OCI-LY1 (cell line): ENCODE measurements at regions not wholly inside any gene's neighbourhood (a gene's known extent, or its start where the extent isn't known, plus 50 kb on each side); places are given as distances from the start of the nearest gene placed in this dataset.

Experiments
- H2AFZ ChIP-seq: fragments of 200-600 bp; sonication (generic), shearing (Covaris generic); 2 replicates; pipeline ENCODE4 v1.6.0; 2014; ENCODE audit warnings: antibody characterized with exemption, mild to moderate bottlenecking, low read length
- H3F3A ChIP-seq: fragments of 200-600 bp; sonication (generic), shearing (Covaris generic); 2 replicates; pipeline ENCODE4 v1.6.0; 2014; ENCODE audit warnings: mild to moderate bottlenecking, antibody characterized with exemption, low read length, moderate library complexity; ENCODE audit not compliant: insufficient read depth
- H3K27ac ChIP-seq: fragments of 200-600 bp; sonication (generic); 2 replicates; pipeline ENCODE4 v1.5.1; 2014; ENCODE audit warnings: low read length, mixed run types, mild to moderate bottlenecking, low read depth; ENCODE audit not compliant: poor library complexity, severe bottlenecking
- H3K27me3 ChIP-seq: fragments of 200-600 bp; sonication (generic); 2 replicates; pipeline ENCODE4 v1.6.0; 2014; ENCODE audit warnings: antibody characterized with exemption, mild to moderate bottlenecking, low read length, moderate library complexity; ENCODE audit not compliant: insufficient read depth
- H3K36me3 ChIP-seq: fragments of 200-600 bp; sonication (generic); 2 replicates; pipeline ENCODE4 v1.6.1; 2014; ENCODE audit warnings: mild to moderate bottlenecking, antibody characterized with exemption, low read length, moderate library complexity, mixed read lengths; ENCODE audit not compliant: insufficient read depth
- H3K4me1 ChIP-seq: fragments of 200-600 bp; sonication (generic); 2 replicates; pipeline ENCODE4 v1.5.1; 2014; ENCODE audit warnings: mild to moderate bottlenecking, low read length, moderate library complexity; ENCODE audit not compliant: insufficient read depth, severe bottlenecking
- H3K4me2 ChIP-seq: fragments of 200-600 bp; sonication (generic), shearing (Covaris generic); 2 replicates; pipeline ENCODE4 v1.6.1; 2014; ENCODE audit warnings: low read length
- H3K4me3 ChIP-seq: fragments of 200-600 bp; sonication (generic); 2 replicates; pipeline ENCODE4 v1.5.1; 2014; ENCODE audit warnings: low read length, low read depth, mild to moderate bottlenecking, mixed read lengths; ENCODE audit not compliant: poor library complexity, severe bottlenecking
- H3K79me2 ChIP-seq: fragments of 200-600 bp; shearing (Covaris generic); 2 replicates; pipeline ENCODE4 v1.6.1; 2016; ENCODE audit warnings: mixed run types, low read length, mixed read lengths; ENCODE audit not compliant: insufficient read depth
- H3K9ac ChIP-seq: fragments of 200-600 bp; sonication (generic), shearing (Covaris generic); 2 replicates; pipeline ENCODE4 v1.6.1; 2014; ENCODE audit warnings: mild to moderate bottlenecking, low read length, mixed read lengths
- H3K9me2 ChIP-seq: fragments of 200-600 bp; sonication (generic), shearing (Covaris generic); 2 replicates; pipeline ENCODE4 v1.6.1; 2014; ENCODE audit warnings: low read depth, mild to moderate bottlenecking, low read length, mixed read lengths
- H3K9me3 ChIP-seq: fragments of 200-600 bp; shearing (Covaris generic); 2 replicates; pipeline ENCODE4 v1.6.1; 2014; ENCODE audit warnings: low read length, mixed read lengths
- H4K20me1 ChIP-seq: fragments of 200-600 bp; sonication (generic), shearing (Covaris generic); 2 replicates; pipeline ENCODE4 v1.6.0; 2016; ENCODE audit warnings: mild to moderate bottlenecking, low read length; ENCODE audit not compliant: insufficient read depth
- EZH2 ChIP-seq: fragments of 200-600 bp; sonication (generic), shearing (Covaris generic); IDR thresholded peaks from 2 replicates; pipeline ENCODE4 v1.8.0; 2017; ENCODE audit warnings: borderline replicate concordance, mixed run types, mild to moderate bottlenecking, antibody characterized with exemption, low read length, moderate library complexity, mixed read lengths
- TF ChIP-seq, protein P1 (sequence below): fragments of 200-600 bp; sonication (generic), shearing (Covaris generic); IDR thresholded peaks from 2 replicates; pipeline ENCODE4 v1.5.1; 2017; ENCODE audit warnings: mild to moderate bottlenecking, antibody characterized with exemption, low read length, moderate library complexity, mixed read lengths

DNA sequence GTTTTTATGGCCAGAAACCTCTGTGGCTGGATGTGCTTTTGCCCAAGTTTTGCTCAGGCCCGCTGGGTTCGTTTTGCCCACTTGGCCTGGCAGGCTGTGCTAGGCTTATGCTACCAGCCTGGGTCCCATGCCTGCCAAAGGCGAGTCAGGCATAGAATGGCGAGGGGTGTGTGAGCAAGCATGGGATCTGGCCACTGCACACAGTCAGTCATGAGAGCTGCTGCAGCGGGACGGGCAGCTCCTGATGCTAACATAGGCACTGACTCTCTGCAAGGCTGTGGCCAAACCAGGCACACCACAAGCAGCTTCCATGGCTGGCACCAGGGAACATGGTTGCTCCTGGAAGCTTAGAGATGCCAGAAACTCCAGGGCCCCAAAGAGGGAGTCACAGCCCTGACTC lies 52.9 kb upstream of the PCDH15 start:
- Histone ChIP-seq H3K79me2 (no peaks in the 10 kb centered on the region), H3K36me3 (no peaks in the 10 kb centered on the region), H3F3A (no peaks in the 10 kb centered on the region), H3K4me3 (no peak overlapping the region), H3K27ac (no peak overlapping the region), H3K9me3 (no peaks in the 10 kb centered on the region), H3K4me2 (no peak overlapping the region), H3K27me3 (no peaks in the 10 kb centered on the region), H3K9me2 (no peaks in the 10 kb centered on the region), H4K20me1 (no peaks in the 10 kb centered on the region), H3K9ac (no peak overlapping the region), H3K4me1 (no peaks in the 10 kb centered on the region), H2AFZ (no peak overlapping the region)
- no peak for TF ChIP-seq EZH2
- TF ChIP-seq, protein P1, sequence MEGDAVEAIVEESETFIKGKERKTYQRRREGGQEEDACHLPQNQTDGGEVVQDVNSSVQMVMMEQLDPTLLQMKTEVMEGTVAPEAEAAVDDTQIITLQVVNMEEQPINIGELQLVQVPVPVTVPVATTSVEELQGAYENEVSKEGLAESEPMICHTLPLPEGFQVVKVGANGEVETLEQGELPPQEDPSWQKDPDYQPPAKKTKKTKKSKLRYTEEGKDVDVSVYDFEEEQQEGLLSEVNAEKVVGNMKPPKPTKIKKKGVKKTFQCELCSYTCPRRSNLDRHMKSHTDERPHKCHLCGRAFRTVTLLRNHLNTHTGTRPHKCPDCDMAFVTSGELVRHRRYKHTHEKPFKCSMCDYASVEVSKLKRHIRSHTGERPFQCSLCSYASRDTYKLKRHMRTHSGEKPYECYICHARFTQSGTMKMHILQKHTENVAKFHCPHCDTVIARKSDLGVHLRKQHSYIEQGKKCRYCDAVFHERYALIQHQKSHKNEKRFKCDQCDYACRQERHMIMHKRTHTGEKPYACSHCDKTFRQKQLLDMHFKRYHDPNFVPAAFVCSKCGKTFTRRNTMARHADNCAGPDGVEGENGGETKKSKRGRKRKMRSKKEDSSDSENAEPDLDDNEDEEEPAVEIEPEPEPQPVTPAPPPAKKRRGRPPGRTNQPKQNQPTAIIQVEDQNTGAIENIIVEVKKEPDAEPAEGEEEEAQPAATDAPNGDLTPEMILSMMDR: no peak
